ENCODE measurements at regions not wholly inside any gene's neighbourhood (a gene's known extent, or its start where the extent isn't known, plus 50 kb on each side); places are given as distances from the start of the nearest gene placed in this dataset.
"Not testable (repeated sequence)": the region's sequence is repeated elsewhere in the genome, so short reads cannot be mapped to it uniquely, and the experiment has no call there.

DNA sequence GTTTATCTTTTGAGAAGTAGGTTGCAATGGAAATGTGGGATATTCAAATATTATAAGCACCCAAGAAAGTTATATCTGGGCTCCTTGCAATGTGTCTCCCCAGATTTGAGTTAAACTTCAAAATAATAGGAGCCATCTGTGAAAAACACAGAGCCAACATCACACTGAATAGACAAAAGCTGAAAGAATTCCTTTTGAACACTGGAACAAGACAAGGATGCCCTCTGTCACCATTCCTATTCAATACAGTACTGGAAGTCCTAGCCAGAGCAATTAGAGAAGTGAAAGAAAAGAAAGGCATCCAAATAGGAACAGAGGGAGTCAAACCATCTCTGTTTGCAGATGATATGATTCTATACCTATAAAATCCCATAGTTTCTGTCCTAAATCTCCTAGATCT lies 114.3 kb upstream of the IL1RAPL1 start:
- Histone ChIP-seq H3K4me3 (ENCODE audit: low read length) (no peak overlapping the region), H3K27ac (ENCODE audit: low read length) (no peak overlapping the region), H3K36me3 (ENCODE audit: control insufficient read depth, insufficient read depth, low read length) (no peaks in the 10 kb centered on the region), H3K27me3 (ENCODE audit: control insufficient read depth, insufficient read depth, low read length) (no peaks in the 10 kb centered on the region), H3K4me1 (ENCODE audit: control insufficient read depth, insufficient read depth, low read length) (no peaks in the 10 kb centered on the region), H3K9me3 (ENCODE audit: control insufficient read depth, low read depth, low read length) (no peaks in the 10 kb centered on the region)
- no peak for DNase-seq

DNA sequence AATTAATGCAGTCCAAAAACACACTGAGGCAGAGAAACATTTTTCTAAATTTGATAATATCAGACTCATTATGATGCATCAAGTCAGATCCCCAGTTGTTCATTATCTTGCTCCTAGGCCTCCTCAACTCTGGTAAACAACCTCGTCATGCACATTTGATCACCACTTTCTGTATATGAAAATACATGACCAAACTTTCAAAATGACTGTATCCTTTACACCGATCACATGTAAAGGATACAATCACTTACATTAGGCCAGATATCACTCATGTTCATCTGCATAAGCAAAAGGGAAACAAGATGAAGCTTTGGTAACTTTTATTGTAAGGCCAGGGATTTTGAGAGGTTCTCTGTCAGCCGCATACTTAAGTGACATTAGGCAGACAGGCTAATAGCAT lies 99.4 kb upstream of the IL1RAPL1 start:
- no peaks in the 10 kb centered on the region for H3K4me1 ChIP-seq (ENCODE audit: control insufficient read depth, insufficient read depth, low read length)
- H3K9me3 ChIP-seq (ENCODE audit: control insufficient read depth, low read depth, low read length), result no peaks in the 10 kb centered on the region
- no peak overlapping the region for H3K27ac ChIP-seq (ENCODE audit: low read length)
- no peaks in the 10 kb centered on the region for H3K27me3 ChIP-seq (ENCODE audit: control insufficient read depth, insufficient read depth, low read length)
- WGBS (ENCODE audit: insufficient coverage, low lambda C conversion rate), result 100% methylated on average over 1 of the region's 3 CpGs
- DNase-seq, result no peak
- no peaks in the 10 kb centered on the region for H3K36me3 ChIP-seq (ENCODE audit: control insufficient read depth, insufficient read depth, low read length)
- no peak overlapping the region for H3K4me3 ChIP-seq (ENCODE audit: low read length)

DNA sequence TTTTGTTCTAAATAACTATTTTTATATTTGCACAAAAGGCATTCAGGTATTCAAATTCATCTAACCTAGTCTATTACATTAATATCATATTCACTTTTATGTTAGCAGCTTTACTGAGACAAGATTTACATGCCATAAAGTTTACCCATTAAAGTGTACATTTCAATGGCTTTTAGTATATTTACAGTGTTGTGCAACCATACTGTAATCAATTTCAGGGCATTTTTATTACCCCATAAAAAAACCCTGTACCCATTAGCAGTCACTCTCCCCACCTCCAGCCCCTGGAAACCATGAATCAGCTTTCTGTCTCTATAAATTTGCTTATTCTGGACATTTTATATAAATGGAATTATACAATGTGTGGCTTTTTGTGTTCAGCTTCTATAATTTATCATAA lies 95.9 kb upstream of the IL1RAPL1 start:
- no peaks in the 10 kb centered on the region for H3K27me3 ChIP-seq (ENCODE audit: control insufficient read depth, insufficient read depth, low read length)
- H3K4me1 ChIP-seq (ENCODE audit: control insufficient read depth, insufficient read depth, low read length), result no peaks in the 10 kb centered on the region
- no peak overlapping the region for H3K27ac ChIP-seq (ENCODE audit: low read length)
- no peaks in the 10 kb centered on the region for H3K36me3 ChIP-seq (ENCODE audit: control insufficient read depth, insufficient read depth, low read length)
- peak in 1 of 2 donors; percentile 9 for DNase-seq
- H3K9me3 ChIP-seq (ENCODE audit: control insufficient read depth, low read depth, low read length), result no peaks in the 10 kb centered on the region
- H3K4me3 ChIP-seq (ENCODE audit: low read length), result no peak overlapping the region

DNA sequence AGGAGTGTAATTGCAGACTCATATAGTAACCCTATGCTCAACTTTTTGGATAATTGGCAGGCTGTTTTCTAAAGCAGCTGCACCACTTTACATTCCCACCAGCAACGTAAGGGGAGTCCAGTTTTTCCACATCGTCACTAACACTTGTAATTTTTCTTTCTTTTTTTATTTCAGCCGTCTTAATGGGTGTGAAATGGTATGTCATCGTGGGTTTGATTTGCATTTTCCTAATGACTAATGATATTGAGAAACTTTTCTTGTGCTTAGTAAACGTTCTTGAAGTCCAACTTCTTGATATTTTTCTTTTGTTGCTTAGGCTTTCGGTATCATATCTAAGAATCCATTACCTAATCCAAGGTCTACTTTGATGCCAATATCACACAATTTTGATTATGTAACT lies 95.3 kb upstream of the IL1RAPL1 start:
- DNase-seq, result peak in 1 of 2 donors; percentile 4
- no peaks in the 10 kb centered on the region for H3K36me3 ChIP-seq (ENCODE audit: control insufficient read depth, insufficient read depth, low read length)
- no peak overlapping the region for H3K4me3 ChIP-seq (ENCODE audit: low read length)
- H3K27ac ChIP-seq (ENCODE audit: low read length), result no peak overlapping the region
- no peaks in the 10 kb centered on the region for H3K9me3 ChIP-seq (ENCODE audit: control insufficient read depth, low read depth, low read length)
- no peaks in the 10 kb centered on the region for H3K4me1 ChIP-seq (ENCODE audit: control insufficient read depth, insufficient read depth, low read length)
- WGBS (ENCODE audit: insufficient coverage, low lambda C conversion rate), result 40% methylated on average over 1 of the region's 6 CpGs
- no peaks in the 10 kb centered on the region for H3K27me3 ChIP-seq (ENCODE audit: control insufficient read depth, insufficient read depth, low read length)

DNA sequence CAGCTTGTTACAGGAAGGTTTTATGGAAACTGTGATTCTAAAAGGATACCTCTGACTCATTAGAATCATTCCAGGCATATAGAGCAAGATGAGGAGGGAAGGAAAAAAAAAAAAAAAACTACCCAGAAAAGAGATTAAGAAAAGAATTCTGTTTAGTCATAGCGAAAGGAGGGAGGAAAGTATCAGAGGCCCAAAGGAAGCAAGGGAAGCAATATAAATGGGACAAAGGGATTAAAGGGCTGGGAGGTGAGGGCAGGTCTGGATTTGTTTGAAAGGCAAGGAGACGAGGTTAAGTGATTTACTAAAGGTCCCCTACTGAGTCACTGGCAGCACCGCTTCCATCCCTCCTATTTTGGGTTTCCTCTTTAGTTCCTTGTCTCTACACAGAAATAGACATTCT lies 88.6 kb upstream of the IL1RAPL1 start:
- Histone ChIP-seq H3K36me3 (ENCODE audit: control insufficient read depth, insufficient read depth, low read length) (no peaks in the 10 kb centered on the region), H3K4me3 (ENCODE audit: low read length) (no peak overlapping the region), H3K27me3 (ENCODE audit: control insufficient read depth, insufficient read depth, low read length) (no peaks in the 10 kb centered on the region), H3K4me1 (ENCODE audit: control insufficient read depth, insufficient read depth, low read length) (no peaks in the 10 kb centered on the region), H3K27ac (ENCODE audit: low read length) (no peak overlapping the region), H3K9me3 (ENCODE audit: control insufficient read depth, low read depth, low read length) (no peaks in the 10 kb centered on the region)
- no peak for DNase-seq
- no CpG with 5 or more reads among the region's 3 CpGs for WGBS (ENCODE audit: insufficient coverage, low lambda C conversion rate)

DNA sequence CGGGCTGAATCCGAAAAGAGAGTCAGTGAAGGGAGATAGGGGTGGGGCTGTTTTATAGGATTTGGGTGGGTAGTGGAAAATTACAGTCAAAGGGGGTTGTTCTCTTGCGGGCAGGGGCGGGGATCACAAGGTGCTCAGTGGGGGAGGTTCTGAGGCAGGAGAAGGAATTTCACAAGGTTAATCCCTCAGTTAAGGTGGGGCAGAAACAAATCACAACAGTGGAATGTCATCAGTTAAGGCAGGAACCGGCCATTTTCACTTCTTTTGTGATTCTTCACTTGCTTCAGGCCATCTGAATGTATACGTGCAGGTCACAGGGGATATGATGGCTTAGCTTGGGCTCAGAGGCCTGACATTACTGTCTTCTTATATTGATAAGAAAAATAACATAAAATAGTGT lies 84.6 kb upstream of the IL1RAPL1 start:
- not testable (repeated sequence) for H3K4me1 ChIP-seq (ENCODE audit: control insufficient read depth, insufficient read depth, low read length); H3K27me3 ChIP-seq (ENCODE audit: control insufficient read depth, insufficient read depth, low read length); H3K27ac ChIP-seq (ENCODE audit: low read length); H3K36me3 ChIP-seq (ENCODE audit: control insufficient read depth, insufficient read depth, low read length); H3K4me3 ChIP-seq (ENCODE audit: low read length); DNase-seq; H3K9me3 ChIP-seq (ENCODE audit: control insufficient read depth, low read depth, low read length)
- WGBS (ENCODE audit: insufficient coverage, low lambda C conversion rate), result no CpG with 5 or more reads among the region's 6 CpGs

DNA sequence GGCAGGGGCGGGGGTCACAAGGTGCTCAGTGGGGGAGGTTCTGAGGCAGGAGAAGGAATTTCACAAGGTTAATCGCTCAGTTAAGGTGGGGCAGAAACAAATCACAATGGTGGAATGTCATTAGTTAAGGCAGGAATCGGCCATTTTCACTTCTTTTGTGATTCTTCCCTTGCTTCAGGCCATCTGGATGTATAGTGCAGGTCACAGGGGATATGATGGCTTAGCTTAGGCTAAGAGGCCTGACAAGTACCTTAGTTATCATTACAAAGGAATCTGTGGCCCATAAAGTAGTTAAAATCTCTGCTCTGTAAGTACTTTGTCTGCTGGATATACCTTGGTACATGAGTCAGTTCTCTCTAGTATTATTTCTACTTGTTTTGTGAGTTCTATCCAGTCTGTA lies 79.6 kb upstream of the IL1RAPL1 start:
- no CpG with 5 or more reads among the region's 3 CpGs for WGBS (ENCODE audit: insufficient coverage, low lambda C conversion rate)

DNA sequence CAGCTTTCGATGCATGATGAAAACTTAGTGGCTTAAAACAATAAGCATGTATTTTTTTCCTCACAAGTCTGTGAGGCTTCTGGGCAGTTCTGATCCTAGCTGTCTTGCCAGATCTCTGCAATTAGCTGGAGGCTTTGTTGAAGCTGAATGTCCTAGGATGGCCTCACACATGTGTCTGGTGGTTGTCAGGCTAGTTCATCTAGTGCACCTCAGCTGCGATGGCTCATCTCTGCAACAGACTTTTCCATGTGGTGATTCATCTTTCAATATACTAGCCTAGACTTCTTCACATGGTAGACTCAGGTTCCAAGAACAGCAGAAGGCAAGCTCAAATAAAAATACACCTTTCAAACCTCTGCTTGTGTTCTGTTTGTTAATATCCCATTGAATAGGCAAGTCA lies 66.5 kb upstream of the IL1RAPL1 start:
- WGBS (ENCODE audit: insufficient coverage, low lambda C conversion rate), result no CpG with 5 or more reads among the region's 2 CpGs
- Histone ChIP-seq H3K27me3 (ENCODE audit: control insufficient read depth, insufficient read depth, low read length) (no peaks in the 10 kb centered on the region), H3K36me3 (ENCODE audit: control insufficient read depth, insufficient read depth, low read length) (no peaks in the 10 kb centered on the region), H3K9me3 (ENCODE audit: control insufficient read depth, low read depth, low read length) (no peaks in the 10 kb centered on the region), H3K27ac (ENCODE audit: low read length) (no peak overlapping the region), H3K4me3 (ENCODE audit: low read length) (no peak overlapping the region), H3K4me1 (ENCODE audit: control insufficient read depth, insufficient read depth, low read length) (no peaks in the 10 kb centered on the region)
- DNase-seq, result no peak

More for the DNA sequence above, 79.6 kb upstream of the IL1RAPL1 start:
- not testable (repeated sequence) for H3K4me1 ChIP-seq (ENCODE audit: control insufficient read depth, insufficient read depth, low read length); H3K9me3 ChIP-seq (ENCODE audit: control insufficient read depth, low read depth, low read length); H3K36me3 ChIP-seq (ENCODE audit: control insufficient read depth, insufficient read depth, low read length); DNase-seq; H3K27me3 ChIP-seq (ENCODE audit: control insufficient read depth, insufficient read depth, low read length); H3K4me3 ChIP-seq (ENCODE audit: low read length); H3K27ac ChIP-seq (ENCODE audit: low read length)

DNA sequence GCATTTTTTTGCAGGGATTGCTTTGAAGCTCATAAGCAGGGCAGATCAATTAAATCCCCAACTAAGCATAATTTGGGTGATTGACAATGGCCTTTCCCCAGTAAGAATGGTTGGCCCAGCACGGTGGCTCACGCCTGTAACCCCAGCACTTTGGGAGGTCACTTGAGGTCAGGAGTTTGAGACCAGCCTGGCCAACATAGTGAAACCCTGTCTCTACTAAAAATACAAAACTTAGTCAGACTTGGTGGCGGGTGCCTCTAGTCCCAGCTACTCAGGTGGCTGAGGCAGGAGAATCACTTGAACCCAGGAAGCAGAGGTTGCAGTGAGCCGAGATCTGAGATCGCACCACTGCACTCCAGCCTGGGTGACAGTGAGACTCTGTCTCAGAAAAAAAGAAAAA lies 58.9 kb upstream of the IL1RAPL1 start:
- WGBS (ENCODE audit: insufficient coverage, low lambda C conversion rate), result no CpG with 5 or more reads among the region's 5 CpGs
- H3K36me3 ChIP-seq (ENCODE audit: control insufficient read depth, insufficient read depth, low read length); H3K4me3 ChIP-seq (ENCODE audit: low read length); H3K27ac ChIP-seq (ENCODE audit: low read length); H3K27me3 ChIP-seq (ENCODE audit: control insufficient read depth, insufficient read depth, low read length); DNase-seq; H3K4me1 ChIP-seq (ENCODE audit: control insufficient read depth, insufficient read depth, low read length); H3K9me3 ChIP-seq (ENCODE audit: control insufficient read depth, low read depth, low read length): not testable (repeated sequence)

Measured in large intestine (tissue), 3 donors.